ENCODE measurements at regions not wholly inside any gene's neighbourhood (a gene's known extent, or its start where the extent isn't known, plus 50 kb on each side); places are given as distances from the start of the nearest gene placed in this dataset.
"Not testable (repeated sequence)": the region's sequence is repeated elsewhere in the genome, so short reads cannot be mapped to it uniquely, and the experiment has no call there.

- H3K4me3 ChIP-seq; intact Hi-C loops (cut with DNase I; ENCODE audit: low total_unique reads); H3K9me3 ChIP-seq; H3K36me3 ChIP-seq; DNase-seq; H3K4me1 ChIP-seq; H3K27me3 ChIP-seq; H3K27ac ChIP-seq: not testable (repeated sequence)
These were observed 948.8 kb downstream of the TMEM121 start for GRCh38 chr14:106475214-106475613.

GRCh38 chr14:106477600-106477999, 951.2 kb downstream of the TMEM121 start:
- H3K4me1 ChIP-seq; intact Hi-C loops (cut with DNase I; ENCODE audit: low total_unique reads); H3K27me3 ChIP-seq; H3K36me3 ChIP-seq; H3K9me3 ChIP-seq; DNase-seq; H3K4me3 ChIP-seq; H3K27ac ChIP-seq: not testable (repeated sequence)

GRCh38 chr14:106480287-106480686, 953.9 kb downstream of the TMEM121 start:
- H3K4me3 ChIP-seq; H3K27me3 ChIP-seq; DNase-seq; H3K4me1 ChIP-seq; H3K9me3 ChIP-seq; H3K36me3 ChIP-seq; H3K27ac ChIP-seq; intact Hi-C loops (cut with DNase I; ENCODE audit: low total_unique reads): not testable (repeated sequence)

- H3K4me1 ChIP-seq; H3K27ac ChIP-seq; H3K27me3 ChIP-seq; H3K36me3 ChIP-seq; H3K4me3 ChIP-seq; H3K9me3 ChIP-seq; DNase-seq; intact Hi-C loops (cut with DNase I; ENCODE audit: low total_unique reads): not testable (repeated sequence)
These were observed 955.8 kb downstream of the TMEM121 start for GRCh38 chr14:106482213-106482612.

GRCh38 chr14:106487600-106487999, 961.2 kb downstream of the TMEM121 start:
- Histone ChIP-seq H3K4me1 (no peaks in the 10 kb centered on the region), H3K4me3 (no peak overlapping the region), H3K27ac (no peak overlapping the region), H3K9me3 (no peaks in the 10 kb centered on the region), H3K27me3 (no peaks in the 10 kb centered on the region), H3K36me3 (no peaks in the 10 kb centered on the region)
- TF ChIP-seq CTCF (IDR thresholded peaks at IDR 0.05), result no peak
- intact Hi-C loops (cut with DNase I; ENCODE audit: low total_unique reads), result no loop called here
- no peak for DNase-seq

- Histone ChIP-seq H3K4me3 (no peak overlapping the region), H3K9me3 (no peaks in the 10 kb centered on the region), H3K36me3 (no peaks in the 10 kb centered on the region), H3K27me3 (no peaks in the 10 kb centered on the region), H3K4me1 (no peaks in the 10 kb centered on the region), H3K27ac (no peak overlapping the region)
- TF ChIP-seq CTCF (IDR thresholded peaks at IDR 0.05), result no peak
- intact Hi-C loops (cut with DNase I; ENCODE audit: low total_unique reads), result no loop called here
- DNase-seq, result no peak
These were observed 961.9 kb downstream of the TMEM121 start for GRCh38 chr14:106488291-106488690.

- Histone ChIP-seq H3K4me1 (no peaks in the 10 kb centered on the region), H3K27ac (no peak overlapping the region)
These were observed 962.9 kb downstream of the TMEM121 start for GRCh38 chr14:106489112-106489881.

More at GRCh38 chr14:106489112-106489881, 962.9 kb downstream of the TMEM121 start:
- Histone ChIP-seq H3K4me3 (no peak overlapping the region), H3K9me3 (no peaks in the 10 kb centered on the region), H3K27me3 (no peaks in the 10 kb centered on the region), H3K36me3 (no peaks in the 10 kb centered on the region)
- no peak for DNase-seq
- intact Hi-C loops (cut with DNase I; ENCODE audit: low total_unique reads), result no loop called here
- no peak for TF ChIP-seq CTCF (IDR thresholded peaks at IDR 0.05)

Data from tibial artery (tissue), 4 donors.